ENCODE measurements at regions not wholly inside any gene's neighbourhood (a gene's known extent, or its start where the extent isn't known, plus 50 kb on each side); places are given as distances from the start of the nearest gene placed in this dataset.

GRCh38 chr10:78853864-78854263 lies 214.9 kb upstream of the ZMIZ1 start:
- no peak for DNase-seq

- DNase-seq: no peak
These were observed 212.3 kb upstream of the ZMIZ1 start for GRCh38 chr10:78856421-78856820.

- no peak for DNase-seq
These were observed 211.6 kb upstream of the ZMIZ1 start for GRCh38 chr10:78857193-78857592.

GRCh38 chr10:78859266-78859665 lies 209.5 kb upstream of the ZMIZ1 start:
- DNase-seq: no peak

- no peak for DNase-seq
These were observed 209.0 kb upstream of the ZMIZ1 start for GRCh38 chr10:78859769-78860168.

- DNase-seq: no peak
These were observed 208.4 kb upstream of the ZMIZ1 start for GRCh38 chr10:78860260-78860914.

- DNase-seq: no peak
These were observed 207.0 kb upstream of the ZMIZ1 start for GRCh38 chr10:78861529-78862327.

- DNase-seq: no peak
These were observed 206.5 kb upstream of the ZMIZ1 start for GRCh38 chr10:78862328-78862640.

- DNase-seq: no peak
These were observed 205.4 kb upstream of the ZMIZ1 start for GRCh38 chr10:78863140-78863905.

GRCh38 chr10:78863906-78864239 lies 204.9 kb upstream of the ZMIZ1 start:
- no peak for DNase-seq

GRCh38 chr10:78864761-78865537 lies 203.8 kb upstream of the ZMIZ1 start:
- DNase-seq: no peak

- no peak for DNase-seq
These were observed 203.3 kb upstream of the ZMIZ1 start for GRCh38 chr10:78865538-78865875.

GRCh38 chr10:78865931-78866717 lies 202.6 kb upstream of the ZMIZ1 start:
- DNase-seq: no peak

GRCh38 chr10:78866731-78867554 lies 201.8 kb upstream of the ZMIZ1 start:
- DNase-seq: no peak

GRCh38 chr10:78867555-78867939 lies 201.2 kb upstream of the ZMIZ1 start:
- DNase-seq: no peak

GRCh38 chr10:78868048-78868447 lies 200.7 kb upstream of the ZMIZ1 start:
- no peak for DNase-seq

- DNase-seq: no peak
These were observed 200.3 kb upstream of the ZMIZ1 start for GRCh38 chr10:78868456-78868855.

- DNase-seq: no peak
These were observed 199.9 kb upstream of the ZMIZ1 start for GRCh38 chr10:78868861-78869260.

- DNase-seq: no peak
These were observed 199.0 kb upstream of the ZMIZ1 start for GRCh38 chr10:78869508-78870454.

GRCh38 chr10:78870458-78870857 lies 198.3 kb upstream of the ZMIZ1 start:
- no peak for DNase-seq

- DNase-seq: no peak
These were observed 197.0 kb upstream of the ZMIZ1 start for GRCh38 chr10:78871796-78872195.

All from stimulated activated CD4-positive, alpha-beta T cell treated with anti-CD3 and anti-CD28 coated beads, Interleukin-1b, Interleukin-23, amount 100 ng/mL, for 48 hours (primary cell).